K562 (cell line): ENCODE measurements at regions not wholly inside any gene's neighbourhood (a gene's known extent, or its start where the extent isn't known, plus 50 kb on each side); places are given as distances from the start of the nearest gene placed in this dataset.

Source experiments
- DMBX1 ChIP-seq: fragments of 250-450 bp; sonication (Bioruptor Pico); IDR thresholded peaks from 2 replicates; pipeline ENCODE4 v1.8.0; 2022; ENCODE audit warnings: inconsistent platforms, mild to moderate bottlenecking, moderate library complexity, borderline replicate concordance
- ELF4 ChIP-seq: fragments of 450-650 bp; formaldehyde crosslinking; IDR thresholded peaks from 2 replicates; pipeline ENCODE4 v1.4.0; 2022; ENCODE audit warnings: missing genetic modification characterization
- KLF10 ChIP-seq: fragments of 250-450 bp; sonication (Bioruptor Pico); IDR thresholded peaks from 2 replicates; pipeline ENCODE4 v1.6.1; 2021; ENCODE audit warnings: matching md5 sums
- MCM3 ChIP-seq: fragments of 450-650 bp; IDR thresholded peaks from 2 replicates; pipeline ENCODE4 v1.6.1; 2016
- NCOA1 ChIP-seq: fragments of 450-650 bp; IDR thresholded peaks from 2 replicates; pipeline ENCODE4 v1.6.1; 2016; ENCODE audit warnings: low read depth
- PHB2 ChIP-seq: fragments of 450-650 bp; IDR thresholded peaks from 2 replicates; pipeline ENCODE4 v1.6.1; 2017; ENCODE audit warnings: low read depth
- SRSF1 ChIP-seq: fragments of 200-400 bp; formaldehyde crosslinking; IDR thresholded peaks from 2 replicates; pipeline ENCODE4 v1.6.1; 2017; ENCODE audit warnings: mild to moderate bottlenecking, low read depth, low read length, moderate library complexity
- SUPT5H ChIP-seq: fragments of 450-650 bp; IDR thresholded peaks from 2 replicates; pipeline ENCODE4 v1.6.1; 2016
- TAF1 ChIP-seq: IDR thresholded peaks from 2 replicates; pipeline ENCODE4 v1.6.1; 2011; ENCODE audit warnings: mild to moderate bottlenecking, low read length, moderate library complexity; ENCODE audit not compliant: insufficient read depth, control insufficient read depth, severe bottlenecking; ENCODE audit errors: extremely low read depth
- TOE1 ChIP-seq, 2 experiments: fragments of 450-650 bp in 1 of 2; sonication (generic) in 1 of 2; formaldehyde crosslinking in 1 of 2; IDR thresholded peaks; 2 replicates each; pipeline versions ENCODE4 v1.7.1 to v1.8.0; 2016 to 2022; ENCODE audit warnings: borderline replicate concordance in 2 of 2, mild to moderate bottlenecking in 2 of 2, antibody characterized with exemption in 1 of 2, inconsistent platforms in 1 of 2, low read depth in 1 of 2, missing genetic modification reagents in 1 of 2, moderate library complexity in 1 of 2
- YY1 ChIP-seq, 3 experiments: IDR thresholded peaks; 2 replicates each; pipeline ENCODE4 v1.6.1; 2011; ENCODE audit warnings: low read length in 2 of 3, mild to moderate bottlenecking in 2 of 3, moderate library complexity in 2 of 3, borderline replicate concordance in 1 of 3, control low read depth in 1 of 3, low read depth in 1 of 3; ENCODE audit not compliant: insufficient read depth in 3 of 3, insufficient replicate concordance in 2 of 3, control insufficient read depth in 1 of 3, insufficient read length in 1 of 3; ENCODE audit errors: extremely low read depth in 1 of 3
- ZC3H8 ChIP-seq: fragments of 450-650 bp; IDR thresholded peaks from 2 replicates; pipeline ENCODE4 v1.6.1; 2017
- ZFX ChIP-seq: sonication (generic); formaldehyde crosslinking; IDR thresholded peaks from 2 replicates; pipeline ENCODE4 v1.8.0; 2022; ENCODE audit warnings: mild to moderate bottlenecking, missing genetic modification reagents, moderate library complexity
- ZKSCAN1 ChIP-seq: fragments of 150-350 bp; IDR thresholded peaks from 2 replicates; pipeline ENCODE4 v1.6.1; 2016; ENCODE audit warnings: low read depth, low read length
- TF ChIP-seq, protein P1 (sequence below): sonication (generic); formaldehyde crosslinking; IDR thresholded peaks from 2 replicates; pipeline ENCODE4 v1.8.1; 2023; ENCODE audit warnings: mild to moderate bottlenecking, missing genetic modification reagents
- TF ChIP-seq, protein P2 (sequence below): sonication (generic); formaldehyde crosslinking; IDR thresholded peaks from 2 replicates; pipeline ENCODE4 v1.8.0; 2022; ENCODE audit warnings: mild to moderate bottlenecking, missing genetic modification reagents

DNA sequence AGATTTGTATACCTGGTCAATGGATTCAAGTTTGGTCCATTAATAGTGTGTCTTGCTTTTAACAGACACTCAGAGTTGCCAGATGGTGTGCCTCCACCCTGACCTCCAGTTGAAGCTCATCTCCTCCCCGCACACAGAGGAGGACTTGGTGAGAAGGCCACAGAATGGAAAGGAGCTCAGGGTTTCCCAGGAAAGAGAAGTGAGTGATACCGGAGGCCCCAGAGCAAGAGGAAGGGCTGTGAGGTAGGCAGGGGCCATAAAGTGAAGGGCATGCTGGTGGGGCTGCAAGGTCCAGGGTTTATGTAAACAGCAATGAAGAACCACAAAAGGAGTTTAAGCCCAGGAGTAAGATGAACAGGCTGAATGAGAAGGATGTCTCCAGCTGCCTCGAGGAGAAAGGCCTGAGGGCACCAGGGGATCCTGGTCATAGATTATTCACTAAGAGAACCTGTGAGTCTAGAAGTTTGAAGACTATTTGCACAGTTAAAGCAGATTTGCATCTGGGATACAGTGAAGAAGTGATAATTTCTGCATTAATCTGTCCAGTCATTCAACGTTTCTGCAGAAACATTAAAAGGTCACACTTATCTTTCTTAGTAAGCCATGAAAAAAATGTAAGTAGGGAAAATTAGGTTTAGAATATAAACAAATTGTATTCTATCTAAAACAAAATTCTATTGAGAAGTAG is 67.5 kb upstream of the VPREB1 start (continued):
- TF ChIP-seq TOE1 (IDR thresholded peaks at IDR 0.05; ENCODE audit: borderline replicate concordance): no peak
- TF ChIP-seq TOE1 (CRISPR knock-in tag; IDR thresholded peaks at IDR 0.05; ENCODE audit: borderline replicate concordance, low read depth): 0 out of 2 replicates have a peak, but pooled peaks have one; percentile 36
- TF ChIP-seq, protein P1, sequence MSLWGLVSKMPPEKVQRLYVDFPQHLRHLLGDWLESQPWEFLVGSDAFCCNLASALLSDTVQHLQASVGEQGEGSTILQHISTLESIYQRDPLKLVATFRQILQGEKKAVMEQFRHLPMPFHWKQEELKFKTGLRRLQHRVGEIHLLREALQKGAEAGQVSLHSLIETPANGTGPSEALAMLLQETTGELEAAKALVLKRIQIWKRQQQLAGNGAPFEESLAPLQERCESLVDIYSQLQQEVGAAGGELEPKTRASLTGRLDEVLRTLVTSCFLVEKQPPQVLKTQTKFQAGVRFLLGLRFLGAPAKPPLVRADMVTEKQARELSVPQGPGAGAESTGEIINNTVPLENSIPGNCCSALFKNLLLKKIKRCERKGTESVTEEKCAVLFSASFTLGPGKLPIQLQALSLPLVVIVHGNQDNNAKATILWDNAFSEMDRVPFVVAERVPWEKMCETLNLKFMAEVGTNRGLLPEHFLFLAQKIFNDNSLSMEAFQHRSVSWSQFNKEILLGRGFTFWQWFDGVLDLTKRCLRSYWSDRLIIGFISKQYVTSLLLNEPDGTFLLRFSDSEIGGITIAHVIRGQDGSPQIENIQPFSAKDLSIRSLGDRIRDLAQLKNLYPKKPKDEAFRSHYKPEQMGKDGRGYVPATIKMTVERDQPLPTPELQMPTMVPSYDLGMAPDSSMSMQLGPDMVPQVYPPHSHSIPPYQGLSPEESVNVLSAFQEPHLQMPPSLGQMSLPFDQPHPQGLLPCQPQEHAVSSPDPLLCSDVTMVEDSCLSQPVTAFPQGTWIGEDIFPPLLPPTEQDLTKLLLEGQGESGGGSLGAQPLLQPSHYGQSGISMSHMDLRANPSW (CRISPR knock-in tag): 0 out of 2 replicates have a peak, but pooled peaks have one; percentile 36
- TF ChIP-seq, protein P2, sequence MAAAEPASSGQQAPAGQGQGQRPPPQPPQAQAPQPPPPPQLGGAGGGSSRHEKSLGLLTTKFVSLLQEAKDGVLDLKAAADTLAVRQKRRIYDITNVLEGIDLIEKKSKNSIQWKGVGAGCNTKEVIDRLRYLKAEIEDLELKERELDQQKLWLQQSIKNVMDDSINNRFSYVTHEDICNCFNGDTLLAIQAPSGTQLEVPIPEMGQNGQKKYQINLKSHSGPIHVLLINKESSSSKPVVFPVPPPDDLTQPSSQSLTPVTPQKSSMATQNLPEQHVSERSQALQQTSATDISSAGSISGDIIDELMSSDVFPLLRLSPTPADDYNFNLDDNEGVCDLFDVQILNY (CRISPR knock-in tag): 0 out of 2 replicates have a peak, but pooled peaks have one; percentile 51
- no peak for TF ChIP-seq PHB2
- TF ChIP-seq ZFX (CRISPR knock-in tag): no peak
- 0 out of 2 replicates have a peak, but pooled peaks have one; percentile 19 for TF ChIP-seq ELF4 (CRISPR knock-in tag)
- no peak for TF ChIP-seq ZKSCAN1
- no peak for TF ChIP-seq DMBX1 (CRISPR knock-in tag)
- no peak for TF ChIP-seq SUPT5H
- TF ChIP-seq MCM3: 0 out of 2 replicates have a peak, but pooled peaks have one; percentile 23
- TF ChIP-seq YY1 (IDR thresholded peaks at IDR 0.05; ENCODE audit: borderline replicate concordance in 1 of 3, control insufficient read depth in 1 of 3, extremely low read depth in 1 of 3, insufficient read depth in 3 of 3, insufficient read length in 1 of 3, insufficient replicate concordance in 2 of 3, low read depth in 1 of 3, low read length in 2 of 3): no peak
- no peak for TF ChIP-seq ZC3H8
- no peak for TF ChIP-seq KLF10 (CRISPR knock-in tag)
- no peak for TF ChIP-seq SRSF1
- TF ChIP-seq TAF1: no peak
- no peak for TF ChIP-seq NCOA1
